HG03457 (cell line): ENCODE measurements at regions not wholly inside any gene's neighbourhood (a gene's known extent, or its start where the extent isn't known, plus 50 kb on each side); places are given as distances from the start of the nearest gene placed in this dataset.
"Not testable (repeated sequence)": the region's sequence is repeated elsewhere in the genome, so short reads cannot be mapped to it uniquely, and the experiment has no call there.

Experiments used
- ATAC-seq: cut with Tn5 transposase; IDR thresholded peaks from one replicate; pipeline ENCODE4 v1.9.1; 2021; ENCODE audit warnings: moderate number of reproducible peaks; ENCODE audit not compliant: unreplicated experiment

- ATAC-seq = no peak
Observed at GRCh38 chr12:33672836-33673577, 233.4 kb upstream of the SYT10 start.

- no peak for ATAC-seq
Observed at GRCh38 chr12:33676866-33677265, 237.2 kb upstream of the SYT10 start.

GRCh38 chr12:33678221-33678964, 238.8 kb upstream of the SYT10 start:
- ATAC-seq = no peak

GRCh38 chr12:33690562-33690961, 250.9 kb upstream of the SYT10 start:
- no peak for ATAC-seq

- no peak for ATAC-seq
Observed at GRCh38 chr12:33703221-33703620, 263.6 kb upstream of the SYT10 start.

- ATAC-seq = no peak
Observed at GRCh38 chr12:33706927-33707326, 267.3 kb upstream of the SYT10 start.

- ATAC-seq = no peak
Observed at GRCh38 chr12:33708935-33709334, 269.3 kb upstream of the SYT10 start.

GRCh38 chr12:33710548-33710947, 270.9 kb upstream of the SYT10 start:
- ATAC-seq = no peak

GRCh38 chr12:33718631-33719030, 279.0 kb upstream of the SYT10 start:
- no peak for ATAC-seq

- no peak for ATAC-seq
Observed at GRCh38 chr12:33721561-33721960, 281.9 kb upstream of the SYT10 start.

- no peak for ATAC-seq
Observed at GRCh38 chr12:33724867-33725266, 285.2 kb upstream of the SYT10 start.

- no peak for ATAC-seq
Observed at GRCh38 chr12:33734871-33735270, 287.4 kb upstream of the ALG10 start.

- ATAC-seq = no peak
Observed at GRCh38 chr12:33752854-33753253, 269.4 kb upstream of the ALG10 start.

- ATAC-seq = no peak
Observed at GRCh38 chr12:33757701-33758100, 264.6 kb upstream of the ALG10 start.

- no peak for ATAC-seq
Observed at GRCh38 chr12:33759279-33759678, 263.0 kb upstream of the ALG10 start.

- ATAC-seq = no peak
Observed at GRCh38 chr12:33763331-33763730, 259.0 kb upstream of the ALG10 start.

- ATAC-seq = no peak
Observed at GRCh38 chr12:33770652-33771051, 251.6 kb upstream of the ALG10 start.

- ATAC-seq = no peak
Observed at GRCh38 chr12:33771889-33772288, 250.4 kb upstream of the ALG10 start.

GRCh38 chr12:33773091-33773490, 249.2 kb upstream of the ALG10 start:
- ATAC-seq = not testable (repeated sequence)

- no peak for ATAC-seq
Observed at GRCh38 chr12:33786532-33786931, 235.8 kb upstream of the ALG10 start.

- no peak for ATAC-seq
Observed at GRCh38 chr12:33794954-33795353, 227.3 kb upstream of the ALG10 start.

- no peak for ATAC-seq
Observed at GRCh38 chr12:33795536-33795935, 226.8 kb upstream of the ALG10 start.
